ENCODE measurements at regions not wholly inside any gene's neighbourhood (a gene's known extent, or its start where the extent isn't known, plus 50 kb on each side); places are given as distances from the start of the nearest gene placed in this dataset.

DNA sequence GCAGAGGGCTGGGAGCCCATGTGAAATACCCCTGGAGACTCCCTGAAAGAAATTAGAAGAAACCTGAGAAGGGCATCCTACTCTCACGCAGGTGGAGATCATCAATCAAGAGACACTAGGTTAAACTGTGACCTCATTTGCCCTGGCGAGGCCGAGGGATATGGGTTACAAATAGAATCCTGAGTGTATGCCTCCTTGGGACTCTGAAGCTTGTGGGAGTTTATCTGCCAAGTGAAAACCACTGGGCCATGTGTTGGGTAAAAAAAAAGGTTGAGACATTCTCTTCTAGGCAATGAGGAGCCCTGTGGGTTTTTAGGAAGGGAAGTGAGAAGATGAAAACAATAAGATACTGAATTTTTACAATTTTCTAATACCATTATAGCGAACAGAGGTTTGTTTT is 160.7 kb upstream of the ARID2 start:
- POLR2A ChIA-PET = no interaction called here
- H3K27me3 ChIP-seq (ENCODE audit: control insufficient read depth in 2 of 2, insufficient read depth in 2 of 2, low read length in 2 of 2) = peaks cover 20 to 21% of the 10 kb centered on the region in 2 experiments
- TF ChIP-seq GATA2 (IDR thresholded peaks at IDR 0.05; ENCODE audit: insufficient read depth, insufficient read length, low read depth, low read length) (no peak), MYC (IDR thresholded peaks at IDR 0.05; ENCODE audit: low read depth, low read length) (no peak), EZH2 (IDR thresholded peaks at IDR 0.05; ENCODE audit: borderline replicate concordance, low read depth, low read length, severe bottlenecking) (no peak), FOS (IDR thresholded peaks at IDR 0.05; ENCODE audit: borderline replicate concordance, insufficient read depth, low read length) (no peak), POLR2AphosphoS5 (IDR thresholded peaks at IDR 0.05; ENCODE audit: insufficient read depth, low read depth, low read length) (no peak), POLR2A (IDR thresholded peaks at IDR 0.05; ENCODE audit: low read depth, low read length) (no peak), JUN (IDR thresholded peaks at IDR 0.05; ENCODE audit: borderline replicate concordance, insufficient read depth, insufficient read length, low read depth) (no peak)
- TF ChIP-seq, protein P1, sequence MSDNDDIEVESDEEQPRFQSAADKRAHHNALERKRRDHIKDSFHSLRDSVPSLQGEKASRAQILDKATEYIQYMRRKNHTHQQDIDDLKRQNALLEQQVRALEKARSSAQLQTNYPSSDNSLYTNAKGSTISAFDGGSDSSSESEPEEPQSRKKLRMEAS (IDR thresholded peaks at IDR 0.05; ENCODE audit: insufficient read depth, insufficient read length) = no peak
- TF ChIP-seq, protein P2, sequence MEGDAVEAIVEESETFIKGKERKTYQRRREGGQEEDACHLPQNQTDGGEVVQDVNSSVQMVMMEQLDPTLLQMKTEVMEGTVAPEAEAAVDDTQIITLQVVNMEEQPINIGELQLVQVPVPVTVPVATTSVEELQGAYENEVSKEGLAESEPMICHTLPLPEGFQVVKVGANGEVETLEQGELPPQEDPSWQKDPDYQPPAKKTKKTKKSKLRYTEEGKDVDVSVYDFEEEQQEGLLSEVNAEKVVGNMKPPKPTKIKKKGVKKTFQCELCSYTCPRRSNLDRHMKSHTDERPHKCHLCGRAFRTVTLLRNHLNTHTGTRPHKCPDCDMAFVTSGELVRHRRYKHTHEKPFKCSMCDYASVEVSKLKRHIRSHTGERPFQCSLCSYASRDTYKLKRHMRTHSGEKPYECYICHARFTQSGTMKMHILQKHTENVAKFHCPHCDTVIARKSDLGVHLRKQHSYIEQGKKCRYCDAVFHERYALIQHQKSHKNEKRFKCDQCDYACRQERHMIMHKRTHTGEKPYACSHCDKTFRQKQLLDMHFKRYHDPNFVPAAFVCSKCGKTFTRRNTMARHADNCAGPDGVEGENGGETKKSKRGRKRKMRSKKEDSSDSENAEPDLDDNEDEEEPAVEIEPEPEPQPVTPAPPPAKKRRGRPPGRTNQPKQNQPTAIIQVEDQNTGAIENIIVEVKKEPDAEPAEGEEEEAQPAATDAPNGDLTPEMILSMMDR (IDR thresholded peaks at IDR 0.05; ENCODE audit: extremely low read depth in 1 of 2, insufficient read depth in 1 of 2, low read depth in 1 of 2, low read length in 2 of 2) = no peak

More for the DNA sequence above, 160.7 kb upstream of the ARID2 start:
- intact Hi-C loops (cut with micrococcal nuclease) (no loop called here), dilution Hi-C loops (cut with MboI; ENCODE audit: extremely low pct_ligation_motif_present, low sequenced_read_pairs) (no loop called here)
- no peak for DNase-seq (ENCODE audit: low read depth, low spot score)
- CTCF ChIA-PET = no interaction called here
- Histone ChIP-seq H3K27ac (ENCODE audit: insufficient read depth, low read depth, low read length) (no peak overlapping the region), H3K9me3 (replicated peaks; ENCODE audit: control insufficient read depth, insufficient read depth, low read length) (no peaks in the 10 kb centered on the region), H3K9ac (replicated peaks; ENCODE audit: extremely low read depth, insufficient read depth, low read length) (no peak overlapping the region), H3K4me3 (replicated peaks in 1 of 3; ENCODE audit: insufficient read depth in 1 of 3, low read depth in 1 of 3, low read length in 3 of 3) (no peak overlapping the region), H3K36me3 (ENCODE audit: control insufficient read depth in 2 of 2, extremely low read depth in 1 of 2, insufficient read depth in 2 of 2, low read length in 2 of 2) (no peaks in the 10 kb centered on the region), H3K4me1 (ENCODE audit: control insufficient read depth, extremely low read depth, insufficient read depth, low read length) (no peaks in the 10 kb centered on the region), H4K20me1 (replicated peaks; ENCODE audit: control insufficient read depth, extremely low read depth, insufficient read depth, low read length) (no peaks in the 10 kb centered on the region), H3K4me2 (ENCODE audit: insufficient read depth, low read length) (no peak overlapping the region), H2AFZ (ENCODE audit: low read depth, low read length) (no peak overlapping the region), H3K79me2 (ENCODE audit: control insufficient read depth, insufficient read depth, low read length) (no peaks in the 10 kb centered on the region), H3K9me1 (replicated peaks; ENCODE audit: control insufficient read depth, extremely low read depth, insufficient read depth, low read length) (no peaks in the 10 kb centered on the region)
- no TSS peak for BruUV-seq (replicated peaks)
- no peak for FAIRE-seq

Data from endothelial cell of umbilical vein (primary cell).